Ectodermal cell (in vitro differentiated cells): ENCODE measurements at regions not wholly inside any gene's neighbourhood (a gene's known extent, or its start where the extent isn't known, plus 50 kb on each side); places are given as distances from the start of the nearest gene placed in this dataset.

Experiments
- H3K27ac ChIP-seq: 2 replicates; pipeline ENCODE4 v1.7.0; 2013; ENCODE audit warnings: mild to moderate bottlenecking, low read depth, low read length; ENCODE audit not compliant: insufficient read depth, poor library complexity, severe bottlenecking
- H3K27me3 ChIP-seq: 2 replicates; pipeline ENCODE4 v1.7.0; 2013; ENCODE audit warnings: mild to moderate bottlenecking, low read length; ENCODE audit not compliant: insufficient read depth, control insufficient read depth, poor library complexity, severe bottlenecking
- H3K36me3 ChIP-seq: one replicate; pipeline ENCODE4 v1.7.0; 2013; ENCODE audit warnings: low read length; ENCODE audit not compliant: control insufficient read depth, insufficient read depth
- H3K4me1 ChIP-seq: one replicate; pipeline ENCODE4 v1.7.0; 2013; ENCODE audit warnings: low read length; ENCODE audit not compliant: control insufficient read depth, insufficient read depth
- H3K4me3 ChIP-seq: 2 replicates; pipeline ENCODE4 v1.7.0; 2013; ENCODE audit warnings: low read depth, low read length, control low read depth; ENCODE audit not compliant: insufficient read depth
- H3K9me3 ChIP-seq: 2 replicates; pipeline ENCODE4 v1.7.0; 2013; ENCODE audit warnings: mild to moderate bottlenecking, low read length, moderate library complexity; ENCODE audit not compliant: control insufficient read depth
- WGBS, 2 experiments: methylation state at CpG; one replicate each; pipeline ENCODE4 v1.1.7; 2013; ENCODE audit warnings: missing lambda C conversion rate in 2 of 2; 5-methylcytosine and 5-hydroxymethylcytosine counted together

- no peak overlapping the region for H3K27ac ChIP-seq
- no peaks in the 10 kb centered on the region for H3K36me3 ChIP-seq
- no peak overlapping the region for H3K4me3 ChIP-seq
- no peaks in the 10 kb centered on the region for H3K4me1 ChIP-seq
- WGBS, 2 experiments = 83 to 92% methylated on average over 6 of the region's 6 CpGs
- H3K27me3 ChIP-seq = no peaks in the 10 kb centered on the region
- H3K9me3 ChIP-seq = peaks cover 5% of the 10 kb centered on the region
These were observed 51.3 kb upstream of the PITX1 start for GRCh38 chr5:135085133-135085935.
